ENCODE measurements at regions not wholly inside any gene's neighbourhood (a gene's known extent, or its start where the extent isn't known, plus 50 kb on each side); places are given as distances from the start of the nearest gene placed in this dataset.
A peak's percentile ranks its signal among the peaks of the same experiment; 100 is the strongest.
"Not testable (repeated sequence)": the region's sequence is repeated elsewhere in the genome, so short reads cannot be mapped to it uniquely, and the experiment has no call there.

DNA sequence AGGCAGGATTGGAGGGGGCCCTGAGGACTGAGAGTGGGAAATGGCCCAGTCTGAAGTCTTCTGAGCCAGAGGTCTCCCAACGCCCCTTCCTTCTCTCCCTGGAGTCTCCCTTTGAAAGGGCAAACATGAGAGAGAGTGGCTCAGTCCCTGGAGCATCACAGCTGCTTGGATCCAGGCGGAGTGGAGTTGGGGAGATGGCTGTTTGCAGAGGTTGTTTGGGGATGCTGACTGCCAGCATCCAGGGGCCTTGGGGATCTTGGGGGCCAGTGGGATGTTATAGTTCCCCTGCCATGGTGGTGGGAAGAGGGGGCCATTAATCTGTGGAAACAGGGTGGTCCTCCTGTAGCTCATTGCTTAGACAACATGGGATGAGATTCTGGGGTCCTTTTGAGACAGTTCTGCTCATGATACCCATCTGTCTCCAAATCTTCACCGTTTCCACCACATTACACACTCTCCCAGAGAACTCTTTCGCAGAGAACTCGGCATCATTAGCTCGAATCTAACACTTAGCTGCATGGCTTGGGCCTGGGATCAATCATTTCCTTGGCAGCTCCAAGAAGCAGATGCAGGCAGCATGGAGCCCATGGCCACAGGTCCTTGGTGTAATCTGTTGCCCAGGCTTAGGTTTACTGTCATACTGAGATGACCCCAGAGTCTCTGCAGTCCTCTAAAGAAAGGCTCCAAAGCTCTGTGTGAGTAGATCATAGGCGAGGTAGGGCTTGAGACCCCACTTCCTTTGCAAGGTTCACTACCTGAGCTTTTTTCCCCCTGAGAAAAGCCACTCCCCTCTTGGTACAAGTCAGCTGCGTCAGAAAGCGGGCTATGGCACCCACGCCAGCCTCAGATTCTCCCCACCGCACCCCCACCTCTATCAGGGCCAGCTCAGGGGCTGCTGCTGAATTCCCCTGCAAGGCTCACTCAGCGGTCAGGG lies 54.4 kb upstream of the SH3PXD2B start:
- Mint-ChIP-seq H3K9me3 (peaks cover 27% of the 10 kb centered on the region), H3K4me1 (peaks cover 5% of the 10 kb centered on the region), H3K27ac (no peak overlapping the region), H3K36me3 (ENCODE audit: low read depth) (no peaks in the 10 kb centered on the region), H3K4me3 (no peak overlapping the region), H3K27me3 (ENCODE audit: insufficient read depth) (peaks cover 17% of the 10 kb centered on the region)
- WGBS, 2 experiments (ENCODE audit: insufficient coverage in 1 of 2, insufficient read length in 1 of 2) = 81 to 85% methylated on average over 8 to 12 of the region's 12 CpGs
- H3K4me1 ChIP-seq (ENCODE audit: control insufficient read depth, insufficient read depth, low read length) = no peaks in the 10 kb centered on the region
- peaks cover 31% of the 10 kb centered on the region for H3K9me3 ChIP-seq (ENCODE audit: control insufficient read depth, low read length)
- TF ChIP-seq, protein P1, sequence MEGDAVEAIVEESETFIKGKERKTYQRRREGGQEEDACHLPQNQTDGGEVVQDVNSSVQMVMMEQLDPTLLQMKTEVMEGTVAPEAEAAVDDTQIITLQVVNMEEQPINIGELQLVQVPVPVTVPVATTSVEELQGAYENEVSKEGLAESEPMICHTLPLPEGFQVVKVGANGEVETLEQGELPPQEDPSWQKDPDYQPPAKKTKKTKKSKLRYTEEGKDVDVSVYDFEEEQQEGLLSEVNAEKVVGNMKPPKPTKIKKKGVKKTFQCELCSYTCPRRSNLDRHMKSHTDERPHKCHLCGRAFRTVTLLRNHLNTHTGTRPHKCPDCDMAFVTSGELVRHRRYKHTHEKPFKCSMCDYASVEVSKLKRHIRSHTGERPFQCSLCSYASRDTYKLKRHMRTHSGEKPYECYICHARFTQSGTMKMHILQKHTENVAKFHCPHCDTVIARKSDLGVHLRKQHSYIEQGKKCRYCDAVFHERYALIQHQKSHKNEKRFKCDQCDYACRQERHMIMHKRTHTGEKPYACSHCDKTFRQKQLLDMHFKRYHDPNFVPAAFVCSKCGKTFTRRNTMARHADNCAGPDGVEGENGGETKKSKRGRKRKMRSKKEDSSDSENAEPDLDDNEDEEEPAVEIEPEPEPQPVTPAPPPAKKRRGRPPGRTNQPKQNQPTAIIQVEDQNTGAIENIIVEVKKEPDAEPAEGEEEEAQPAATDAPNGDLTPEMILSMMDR (conservative IDR thresholded peaks at IDR 0.05) = no peak
- DNase-seq = peak; percentile 11
- no peaks in the 10 kb centered on the region for H3K27me3 ChIP-seq (ENCODE audit: control insufficient read depth, insufficient read depth, low read length, poor library complexity, severe bottlenecking)
- H3K27ac ChIP-seq (ENCODE audit: low read depth, low read length) = no peak overlapping the region
- no peak overlapping the region for H3K4me3 ChIP-seq (ENCODE audit: low read length)
- no peak overlapping the region for H3K9ac ChIP-seq (ENCODE audit: extremely low read depth, low read length, poor library complexity, severe bottlenecking)
- no peaks in the 10 kb centered on the region for H3K36me3 ChIP-seq (ENCODE audit: control insufficient read depth, insufficient read depth, low read length)

DNA sequence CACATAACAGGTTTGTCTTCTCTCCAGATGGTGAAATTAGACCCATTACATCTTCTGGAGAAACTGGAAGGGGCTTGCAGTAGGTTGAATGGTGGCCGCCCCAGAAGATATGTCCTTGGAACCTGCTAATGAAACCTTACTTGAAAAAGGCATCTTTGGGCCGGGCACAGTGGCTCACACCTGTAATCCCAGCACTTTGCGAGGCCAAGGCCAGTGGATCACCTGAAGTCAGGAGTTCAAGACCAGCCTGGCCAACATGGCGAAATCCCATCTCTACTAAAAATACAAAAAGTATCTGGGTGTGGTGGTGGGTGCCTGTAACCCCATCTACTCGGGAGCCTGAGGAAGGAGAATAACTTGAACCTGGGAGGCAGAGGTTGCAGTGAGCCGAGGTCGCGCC lies 53.2 kb upstream of the SH3PXD2B start:
- not testable (repeated sequence) for H3K27ac ChIP-seq (ENCODE audit: low read depth, low read length); H3K36me3 Mint-ChIP-seq (ENCODE audit: low read depth); H3K4me3 Mint-ChIP-seq; H3K27ac Mint-ChIP-seq; H3K36me3 ChIP-seq (ENCODE audit: control insufficient read depth, insufficient read depth, low read length); H3K4me1 ChIP-seq (ENCODE audit: control insufficient read depth, insufficient read depth, low read length); H3K4me1 Mint-ChIP-seq; H3K9ac ChIP-seq (ENCODE audit: extremely low read depth, low read length, poor library complexity, severe bottlenecking); H3K4me3 ChIP-seq (ENCODE audit: low read length); H3K27me3 ChIP-seq (ENCODE audit: control insufficient read depth, insufficient read depth, low read length, poor library complexity, severe bottlenecking)
- Mint-ChIP-seq H3K27me3 (ENCODE audit: insufficient read depth) (peaks cover 15% of the 10 kb centered on the region), H3K9me3 (peaks cover 16% of the 10 kb centered on the region)
- 71 to 90% methylated on average over 3 to 8 of the region's 8 CpGs for WGBS, 2 experiments (ENCODE audit: insufficient coverage in 1 of 2, insufficient read length in 1 of 2)
- H3K9me3 ChIP-seq (ENCODE audit: control insufficient read depth, low read length) = peaks cover 21% of the 10 kb centered on the region
- DNase-seq = peak; percentile 7

DNA sequence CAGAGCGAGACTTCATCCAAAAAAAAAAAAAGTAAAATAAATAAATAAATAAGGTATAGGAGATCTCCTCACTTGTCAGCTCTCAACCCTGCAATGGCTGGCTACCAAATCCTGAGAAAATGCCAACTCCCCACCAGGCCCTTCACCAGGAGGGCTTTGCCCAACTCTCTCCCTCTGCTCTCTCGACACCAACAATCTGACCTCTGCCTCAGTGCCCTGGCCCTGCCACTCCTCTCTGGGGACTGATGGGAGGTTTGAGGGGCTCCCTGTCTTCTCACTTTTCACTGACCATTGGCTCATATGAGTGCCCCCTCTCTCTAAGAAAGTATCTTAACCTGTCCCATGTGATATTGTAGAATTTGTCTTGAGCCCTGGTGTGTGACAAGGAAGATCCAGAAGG lies 52.6 kb upstream of the SH3PXD2B start:
- no peaks in the 10 kb centered on the region for H3K36me3 Mint-ChIP-seq (ENCODE audit: low read depth)
- H3K27me3 ChIP-seq (ENCODE audit: control insufficient read depth, insufficient read depth, low read length, poor library complexity, severe bottlenecking) = no peaks in the 10 kb centered on the region
- H3K4me1 Mint-ChIP-seq = peaks cover 5% of the 10 kb centered on the region
- H3K36me3 ChIP-seq (ENCODE audit: control insufficient read depth, insufficient read depth, low read length) = no peaks in the 10 kb centered on the region
- WGBS, 2 experiments (ENCODE audit: insufficient coverage in 1 of 2, insufficient read length in 1 of 2) = 100% methylated on average over 1 of the region's 2 CpGs; no CpG with 5 or more reads in 1 of the 2 experiments
- no peak overlapping the region for H3K27ac ChIP-seq (ENCODE audit: low read depth, low read length)
- H3K27me3 Mint-ChIP-seq (ENCODE audit: insufficient read depth) = peaks cover 14% of the 10 kb centered on the region
- H3K4me3 Mint-ChIP-seq = no peak overlapping the region
- H3K27ac Mint-ChIP-seq = no peak overlapping the region
- TF ChIP-seq, protein P1 (conservative IDR thresholded peaks at IDR 0.05) = no peak
- no peaks in the 10 kb centered on the region for H3K4me1 ChIP-seq (ENCODE audit: control insufficient read depth, insufficient read depth, low read length)
- no peak overlapping the region for H3K4me3 ChIP-seq (ENCODE audit: low read length)
- no peak overlapping the region for H3K9ac ChIP-seq (ENCODE audit: extremely low read depth, low read length, poor library complexity, severe bottlenecking)
- H3K9me3 Mint-ChIP-seq = peaks cover 10% of the 10 kb centered on the region
- DNase-seq = peak; percentile 18
- H3K9me3 ChIP-seq (ENCODE audit: control insufficient read depth, low read length) = peaks cover 16% of the 10 kb centered on the region
